ENCODE measurements at regions not wholly inside any gene's neighbourhood (a gene's known extent, or its start where the extent isn't known, plus 50 kb on each side); places are given as distances from the start of the nearest gene placed in this dataset.
A peak's percentile ranks its signal among the peaks of the same experiment; 100 is the strongest.

GRCh38 chr22:27329966-27330645 is 471.4 kb downstream of the MN1 start:
- H3K9me3 ChIP-seq: no peaks in the 10 kb centered on the region
- no peak for DNase-seq (ENCODE audit: low spot score in 2 of 2)
- 83% methylated on average over 3 of the region's 3 CpGs for WGBS

GRCh38 chr22:27331526-27332281 is 469.9 kb downstream of the MN1 start:
- WGBS: 58% methylated on average over 12 of the region's 16 CpGs
- Histone ChIP-seq H3K27me3 (peaks cover 27% of the 10 kb centered on the region), H3K9me3 (no peaks in the 10 kb centered on the region), H3K27ac (no peak overlapping the region), H3K36me3 (no peaks in the 10 kb centered on the region), H3K4me1 (no peaks in the 10 kb centered on the region), H3K4me3 (no peak overlapping the region)
- no peak for DNase-seq (ENCODE audit: low spot score in 2 of 2)
- TF ChIP-seq POLR2A (IDR thresholded peaks at IDR 0.05): no peak
- TF ChIP-seq POLR2AphosphoS5 (IDR thresholded peaks at IDR 0.05): no peak
- peak in 1 of 2 donors; percentile 20 for TF ChIP-seq CTCF (IDR thresholded peaks at IDR 0.05)
- no peak for TF ChIP-seq EP300 (IDR thresholded peaks at IDR 0.05)

More at GRCh38 chr22:27329966-27330645, 471.4 kb downstream of the MN1 start:
- H3K27ac ChIP-seq: no peak overlapping the region
- H3K36me3 ChIP-seq: no peaks in the 10 kb centered on the region
- TF ChIP-seq CTCF (IDR thresholded peaks at IDR 0.05) (no peak), POLR2AphosphoS5 (IDR thresholded peaks at IDR 0.05) (no peak), EP300 (IDR thresholded peaks at IDR 0.05) (no peak), POLR2A (IDR thresholded peaks at IDR 0.05) (no peak)
- H3K4me1 ChIP-seq: no peaks in the 10 kb centered on the region
- peaks cover 29% of the 10 kb centered on the region for H3K27me3 ChIP-seq
- H3K4me3 ChIP-seq: no peak overlapping the region

- Histone ChIP-seq H3K36me3 (no peaks in the 10 kb centered on the region), H3K27ac (no peak overlapping the region), H3K4me1 (no peaks in the 10 kb centered on the region), H3K4me3 (no peak overlapping the region), H3K9me3 (no peaks in the 10 kb centered on the region), H3K27me3 (peaks cover 20% of the 10 kb centered on the region)
- TF ChIP-seq POLR2AphosphoS5 (IDR thresholded peaks at IDR 0.05) (no peak), CTCF (IDR thresholded peaks at IDR 0.05) (no peak), POLR2A (IDR thresholded peaks at IDR 0.05) (no peak), EP300 (IDR thresholded peaks at IDR 0.05) (no peak)
- DNase-seq (ENCODE audit: low spot score in 2 of 2): no peak
- 65% methylated on average over 3 of the region's 3 CpGs for WGBS
Measured at GRCh38 chr22:27335102-27335660, 466.4 kb downstream of the MN1 start.

- no peak for TF ChIP-seq POLR2AphosphoS5 (IDR thresholded peaks at IDR 0.05)
- TF ChIP-seq EP300 (IDR thresholded peaks at IDR 0.05): no peak
- no peak for TF ChIP-seq CTCF (IDR thresholded peaks at IDR 0.05)
- TF ChIP-seq POLR2A (IDR thresholded peaks at IDR 0.05): no peak
- no peaks in the 10 kb centered on the region for H3K9me3 ChIP-seq
- H3K27me3 ChIP-seq: peaks cover 11% of the 10 kb centered on the region
- H3K4me3 ChIP-seq: no peak overlapping the region
- no peaks in the 10 kb centered on the region for H3K36me3 ChIP-seq
- no peak for DNase-seq (ENCODE audit: low spot score in 2 of 2)
- no peaks in the 10 kb centered on the region for H3K4me1 ChIP-seq
- H3K27ac ChIP-seq: no peak overlapping the region
- WGBS: 75% methylated on average over 10 of the region's 10 CpGs
Measured at GRCh38 chr22:27336151-27337090, 465.1 kb downstream of the MN1 start.

Measured in suprapubic skin (tissue), 4 donors.